Stimulated activated CD4-positive, alpha-beta T cell treated with anti-CD3 and anti-CD28 coated beads, Interleukin-12 subunit alpha, Interleukin-12 subunit beta, amount 100 ng/mL, for 24 hours (primary cell): ENCODE measurements at regions not wholly inside any gene's neighbourhood (a gene's known extent, or its start where the extent isn't known, plus 50 kb on each side); places are given as distances from the start of the nearest gene placed in this dataset.
"Not testable (repeated sequence)": the region's sequence is repeated elsewhere in the genome, so short reads cannot be mapped to it uniquely, and the experiment has no call there.

ENCODE experiments used
- DNase-seq, 2 experiments: peaks; one replicate each; pipeline ENCODE4 v3.0.0-alpha.2; 2020; ENCODE audit warnings: low read depth in 2 of 2

- DNase-seq, result not testable (repeated sequence)
Observed at GRCh38 chr2:37806004-37806403, 119.1 kb upstream of the RMDN2 start.

GRCh38 chr2:37809525-37809924 lies 115.6 kb upstream of the RMDN2 start:
- no peak for DNase-seq

- no peak for DNase-seq
Observed at GRCh38 chr2:37809931-37810570, 115.0 kb upstream of the RMDN2 start.

GRCh38 chr2:37812414-37812813 lies 112.7 kb upstream of the RMDN2 start:
- no peak for DNase-seq

- no peak for DNase-seq
Observed at GRCh38 chr2:37812941-37813730, 112.0 kb upstream of the RMDN2 start.

- no peak for DNase-seq
Observed at GRCh38 chr2:37816036-37816435, 109.1 kb upstream of the RMDN2 start.

GRCh38 chr2:37816686-37817085 lies 108.4 kb upstream of the RMDN2 start:
- no peak for DNase-seq

GRCh38 chr2:37819186-37819585 lies 105.9 kb upstream of the RMDN2 start:
- DNase-seq, result no peak

- no peak for DNase-seq
Observed at GRCh38 chr2:37820471-37820986, 104.6 kb upstream of the RMDN2 start.

- DNase-seq, result no peak
Observed at GRCh38 chr2:37825586-37825985, 99.5 kb upstream of the RMDN2 start.

GRCh38 chr2:37826611-37827010 lies 98.5 kb upstream of the RMDN2 start:
- DNase-seq, result no peak

GRCh38 chr2:37827455-37827854 lies 97.6 kb upstream of the RMDN2 start:
- DNase-seq, result no peak

- DNase-seq, result no peak
Observed at GRCh38 chr2:37827911-37828511, 97.1 kb upstream of the RMDN2 start.

GRCh38 chr2:37829202-37829601 lies 95.9 kb upstream of the RMDN2 start:
- DNase-seq, result no peak

GRCh38 chr2:37829616-37830395 lies 95.3 kb upstream of the RMDN2 start:
- no peak for DNase-seq

GRCh38 chr2:37830636-37831035 lies 94.5 kb upstream of the RMDN2 start:
- no peak for DNase-seq

- DNase-seq, result no peak
Observed at GRCh38 chr2:37831081-37831780, 93.9 kb upstream of the RMDN2 start.

GRCh38 chr2:37832590-37833197 lies 92.4 kb upstream of the RMDN2 start:
- DNase-seq, result peak; percentile 56 to 80

- peak in 1 of 2 experiments; percentile 16 for DNase-seq
Observed at GRCh38 chr2:37833423-37833822, 91.7 kb upstream of the RMDN2 start.

GRCh38 chr2:37836270-37836669 lies 88.8 kb upstream of the RMDN2 start:
- DNase-seq, result no peak

GRCh38 chr2:37836711-37837110 lies 88.4 kb upstream of the RMDN2 start:
- no peak for DNase-seq
